HCT116 (cell line): ENCODE measurements at regions not wholly inside any gene's neighbourhood (a gene's known extent, or its start where the extent isn't known, plus 50 kb on each side); places are given as distances from the start of the nearest gene placed in this dataset.

ENCODE experiments used
- ATAC-seq: fragments of 200-7000 bp; cut with Tn5 transposase; 2 replicates; pipeline ENCODE4 v1.9.1; 2020; ENCODE audit warnings: mild to moderate bottlenecking, moderate library complexity
- BruUV-seq: library from RNA; stranded (reverse); fragments of 400-500 nt; replicated peaks from 2 replicates; lab custom pipeline; 2021; lab: Mats Ljungman, UMichigan
- CTCF ChIA-PET: fragments of 300-600 bp; sonication (Branson Sonifier 250); formaldehyde crosslinking; loops from one replicate; lab custom pipeline; 2021; ENCODE audit warnings: antibody characterized with exemption; lab: Charles Lee
- POLR2A ChIA-PET: fragments of 300-600, 350-600 bp; sonication (Branson Sonifier 250); formaldehyde crosslinking; loops from one replicate; lab custom pipeline; 2021; ENCODE audit warnings: antibody characterized with exemption; lab: Charles Lee
- RAD21 ChIA-PET, 2 experiments: fragments of 300-600 bp; sonication (Branson Sonifier 250); formaldehyde crosslinking; loops; one replicate each; lab custom pipeline; 2023; ENCODE audit warnings: low total read pairs in 2 of 2; ENCODE audit not compliant: uncharacterized antibody in 2 of 2, unreplicated experiment in 2 of 2, low non-redundant PET in 1 of 2; lab: Charles Lee
- DNase-seq: peaks from one replicate; pipeline ENCODE4 v3.0.0-alpha.2; 2010; ENCODE audit warnings: low read depth, low spot score
- H2AFZ ChIP-seq: fragments of 200-600 bp; shearing (Covaris generic), sonication (generic); 2 replicates; pipeline ENCODE4 v1.6.1; 2017; ENCODE audit warnings: low read depth, mixed run types, mixed read lengths, antibody characterized with exemption, low read length; ENCODE audit not compliant: poor library complexity, severe bottlenecking
- H3K27ac ChIP-seq: 2 replicates; pipeline ENCODE4 v1.5.1; 2012; ENCODE audit warnings: low read depth, low read length
- H3K27me3 ChIP-seq: fragments of 200-600 bp; sonication (generic); 2 replicates; pipeline ENCODE4 v1.6.1; 2016; ENCODE audit warnings: mixed run types, low read length, mixed read lengths; ENCODE audit not compliant: insufficient read depth
- H3K36me3 ChIP-seq, 2 experiments: fragments of 200-500 bp in 1 of 2; fragments of 200-600 bp in 1 of 2; sonication (Bioruptor generic) in 1 of 2; sonication (generic) in 1 of 2; 2 replicates each; pipeline versions ENCODE4 v1.5.1 to v1.6.1; 2014 to 2016; ENCODE audit warnings: low read length in 2 of 2, inconsistent platforms in 1 of 2, mixed read lengths in 1 of 2, mixed run types in 1 of 2; ENCODE audit not compliant: insufficient read depth in 2 of 2, control insufficient read depth in 1 of 2
- H3K4me1 ChIP-seq, 2 experiments: fragments of 200-600 bp in 1 of 2; sonication (generic) in 1 of 2; 2 replicates each; pipeline versions ENCODE4 v1.5.1 to v1.6.1; 2012 to 2017; ENCODE audit warnings: low read length in 2 of 2, inconsistent platforms in 1 of 2, mild to moderate bottlenecking in 1 of 2, mixed read lengths in 1 of 2, mixed run types in 1 of 2, moderate library complexity in 1 of 2; ENCODE audit not compliant: insufficient read depth in 2 of 2, control insufficient read depth in 1 of 2
- H3K4me2 ChIP-seq: fragments of 200-600 bp; sonication (generic); 2 replicates; pipeline ENCODE4 v1.6.1; 2017; ENCODE audit warnings: mixed run types, low read length, mixed read lengths
- H3K4me3 ChIP-seq, 2 experiments: fragments of 200-600 bp in 1 of 2; sonication (generic) in 1 of 2; replicated peaks in 1 of 2; 2 replicates each; pipeline ENCODE4 v1.5.1; 2011 to 2016; ENCODE audit warnings: low read length in 2 of 2, control low read depth in 1 of 2, low read depth in 1 of 2, mild to moderate bottlenecking in 1 of 2, mixed read lengths in 1 of 2, mixed run types in 1 of 2
- H3K79me2 ChIP-seq: fragments of 200-600 bp; sonication (generic); 2 replicates; pipeline ENCODE4 v1.6.1; 2017; ENCODE audit warnings: mild to moderate bottlenecking, mixed run types, low read length, moderate library complexity, mixed read lengths; ENCODE audit not compliant: insufficient read depth
- H3K9ac ChIP-seq: fragments of 200-600 bp; sonication (generic); 2 replicates; pipeline ENCODE4 v1.6.1; 2016; ENCODE audit warnings: low read length, mixed read lengths
- H3K9me2 ChIP-seq: fragments of 200-600 bp; sonication (generic), shearing (Covaris generic); 2 replicates; pipeline ENCODE4 v1.6.1; 2017; ENCODE audit warnings: mixed run types, mild to moderate bottlenecking, moderate library complexity; ENCODE audit not compliant: insufficient read depth
- H3K9me3 ChIP-seq, 2 experiments: fragments of 200-500 bp in 1 of 2; fragments of 200-600 bp in 1 of 2; sonication (Bioruptor generic) in 1 of 2; sonication (generic) in 1 of 2; 2 replicates each; pipeline ENCODE4 v1.6.1; 2014 to 2017; ENCODE audit warnings: low read length in 2 of 2, mixed read lengths in 2 of 2, inconsistent platforms in 1 of 2, low read depth in 1 of 2, mild to moderate bottlenecking in 1 of 2, mixed run types in 1 of 2, moderate library complexity in 1 of 2; ENCODE audit not compliant: control insufficient read depth in 1 of 2, insufficient read depth in 1 of 2
- H4K20me1 ChIP-seq: fragments of 200-600 bp; sonication (generic), shearing (Covaris generic); 2 replicates; pipeline ENCODE4 v1.6.1; 2017; ENCODE audit warnings: mixed run types, mild to moderate bottlenecking, moderate library complexity; ENCODE audit not compliant: insufficient read depth
- CBX3 ChIP-seq: IDR thresholded peaks from 2 replicates; pipeline ENCODE4 v1.6.1; 2012; ENCODE audit warnings: low read depth
- EGR1 ChIP-seq: IDR thresholded peaks from 2 replicates; pipeline ENCODE4 v1.6.1; 2012; ENCODE audit warnings: low read depth
- ELF1 ChIP-seq: IDR thresholded peaks from 2 replicates; pipeline ENCODE4 v1.6.1; 2012; ENCODE audit warnings: low read depth, borderline replicate concordance
- EZH2 ChIP-seq: fragments of 200-600 bp; sonication (generic); IDR thresholded peaks from 2 replicates; pipeline ENCODE4 v1.6.1; 2017; ENCODE audit warnings: antibody characterized with exemption, mixed run types
- FOSL1 ChIP-seq: IDR thresholded peaks from 2 replicates; pipeline ENCODE4 v1.6.1; 2012; ENCODE audit warnings: low read depth
- POLR2A ChIP-seq: IDR thresholded peaks from 2 replicates; pipeline ENCODE4 v1.7.0; 2011; ENCODE audit warnings: borderline replicate concordance; ENCODE audit not compliant: insufficient read depth, insufficient read length; ENCODE audit errors: extremely low read depth
- SP1 ChIP-seq: IDR thresholded peaks from 2 replicates; pipeline ENCODE4 v1.6.1; 2012; ENCODE audit warnings: low read depth
- TCF7L2 ChIP-seq: IDR thresholded peaks from 2 replicates; pipeline ENCODE4 v1.7.0; 2011; ENCODE audit warnings: borderline replicate concordance, inconsistent platforms; ENCODE audit not compliant: insufficient read depth, insufficient read length; ENCODE audit errors: extremely low read depth
- ZFX ChIP-seq: fragments of 450-650 bp; IDR thresholded peaks from 2 replicates; pipeline ENCODE4 v1.6.1; 2017
- ZNF274 ChIP-seq: fragments of 200-500 bp; sonication (Bioruptor generic); IDR thresholded peaks from 2 replicates; pipeline ENCODE4 v1.6.1; 2014; ENCODE audit warnings: mild to moderate bottlenecking, low read depth, low read length, inconsistent platforms
- intact Hi-C: fragments of 100-400 bp; cut with micrococcal nuclease; formaldehyde crosslinking; loops from 2 replicates; pipeline ENCODE4 v1.10.0; 2022
- TF ChIP-seq, protein P1 (sequence below): IDR thresholded peaks from 2 replicates; pipeline ENCODE4 v1.6.1; 2011; ENCODE audit warnings: mild to moderate bottlenecking, low read length, moderate library complexity; ENCODE audit not compliant: insufficient replicate concordance; ENCODE audit errors: extremely low read depth
- TF ChIP-seq, protein P2 (sequence below): IDR thresholded peaks from 2 replicates; pipeline ENCODE4 v1.6.1; 2012; ENCODE audit warnings: low read depth

DNA sequence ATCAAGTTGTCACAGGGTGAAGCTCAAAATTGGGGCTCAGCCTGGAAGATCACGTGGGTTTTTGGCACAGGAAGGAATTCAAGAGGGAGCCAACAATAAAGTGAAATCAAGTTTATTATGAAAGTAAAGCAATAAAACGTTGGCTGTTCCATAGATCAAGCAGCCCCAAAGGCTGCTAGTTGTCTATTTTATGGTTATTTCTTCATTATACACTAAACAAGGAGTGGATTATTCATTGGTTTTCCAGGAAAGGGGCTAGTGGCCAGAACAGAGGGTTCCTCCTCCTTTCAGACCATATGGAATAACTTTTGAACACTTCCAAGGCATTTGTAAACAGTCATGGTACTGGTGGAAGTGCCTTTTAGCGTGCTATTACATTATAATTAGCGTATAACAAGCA, 723.5 kb upstream of the ADAMTS5 start:
- Histone ChIP-seq H3K9me3 (peaks cover 0 to 43% of the 10 kb centered on the region in 2 experiments; a peak in 3 of 4 replicates), H3K79me2 (no peaks in the 10 kb centered on the region), H3K4me1 (no peaks in the 10 kb centered on the region)
- no peak for DNase-seq
- BruUV-seq, result no TSS peak
- POLR2A ChIA-PET, result no interaction called here
- TF ChIP-seq, protein P1, sequence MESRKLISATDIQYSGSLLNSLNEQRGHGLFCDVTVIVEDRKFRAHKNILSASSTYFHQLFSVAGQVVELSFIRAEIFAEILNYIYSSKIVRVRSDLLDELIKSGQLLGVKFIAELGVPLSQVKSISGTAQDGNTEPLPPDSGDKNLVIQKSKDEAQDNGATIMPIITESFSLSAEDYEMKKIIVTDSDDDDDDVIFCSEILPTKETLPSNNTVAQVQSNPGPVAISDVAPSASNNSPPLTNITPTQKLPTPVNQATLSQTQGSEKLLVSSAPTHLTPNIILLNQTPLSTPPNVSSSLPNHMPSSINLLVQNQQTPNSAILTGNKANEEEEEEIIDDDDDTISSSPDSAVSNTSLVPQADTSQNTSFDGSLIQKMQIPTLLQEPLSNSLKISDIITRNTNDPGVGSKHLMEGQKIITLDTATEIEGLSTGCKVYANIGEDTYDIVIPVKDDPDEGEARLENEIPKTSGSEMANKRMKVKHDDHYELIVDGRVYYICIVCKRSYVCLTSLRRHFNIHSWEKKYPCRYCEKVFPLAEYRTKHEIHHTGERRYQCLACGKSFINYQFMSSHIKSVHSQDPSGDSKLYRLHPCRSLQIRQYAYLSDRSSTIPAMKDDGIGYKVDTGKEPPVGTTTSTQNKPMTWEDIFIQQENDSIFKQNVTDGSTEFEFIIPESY, result no peak
- no peak for TF ChIP-seq CBX3
- no peak for TF ChIP-seq EGR1
- TF ChIP-seq, all 23 proteins: peak for 0
- Histone ChIP-seq H3K27me3 (no peaks in the 10 kb centered on the region), H3K36me3 (no peaks in the 10 kb centered on the region), H3K9me2 (no peaks in the 10 kb centered on the region), H3K4me3 (no peak overlapping the region), H4K20me1 (no peaks in the 10 kb centered on the region), H2AFZ (no peak overlapping the region), H3K4me2 (no peak overlapping the region), H3K9ac (no peak overlapping the region), H3K27ac (no peak overlapping the region)
- ChIA-PET RAD21 (no interaction called here), CTCF (no interaction called here)
- intact Hi-C loops, result no loop called here
- no peak for ATAC-seq

DNA sequence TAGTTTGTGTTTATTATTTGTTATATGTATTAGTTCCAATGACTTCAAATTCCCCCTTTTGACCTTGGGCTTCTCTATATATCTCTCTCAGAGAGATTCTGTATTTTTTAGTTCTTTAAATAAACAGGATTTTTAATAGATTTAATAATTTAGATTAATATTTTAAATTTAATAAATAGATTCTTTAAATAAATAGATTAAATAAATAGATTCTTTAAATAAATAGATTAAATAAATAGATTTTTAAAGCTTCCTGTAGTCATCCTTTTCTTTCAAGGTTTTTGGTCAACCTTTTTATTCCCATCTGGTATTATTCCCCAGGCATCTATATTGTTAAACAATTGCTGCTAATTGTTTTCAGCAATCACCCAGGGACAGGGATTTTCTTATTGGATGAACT, 721.9 kb upstream of the ADAMTS5 start:
- DNase-seq, result no peak
- Histone ChIP-seq H3K9ac (no peak overlapping the region), H3K27ac (no peak overlapping the region), H3K27me3 (no peaks in the 10 kb centered on the region), H3K79me2 (no peaks in the 10 kb centered on the region), H3K9me2 (no peaks in the 10 kb centered on the region), H3K4me2 (no peak overlapping the region), H3K4me1 (no peaks in the 10 kb centered on the region), H3K9me3 (peaks cover 3 to 43% of the 10 kb centered on the region in 2 experiments), H2AFZ (no peak overlapping the region), H3K4me3 (no peak overlapping the region), H4K20me1 (no peaks in the 10 kb centered on the region), H3K36me3 (no peaks in the 10 kb centered on the region)
- POLR2A ChIA-PET, result no interaction called here
- TF ChIP-seq ZNF274 (no peak), POLR2A (no peak), CBX3 (no peak), TCF7L2 (no peak), ZFX (no peak), SP1 (no peak), EZH2 (no peak), FOSL1 (no peak), ELF1 (no peak)
- TF ChIP-seq, protein P2, sequence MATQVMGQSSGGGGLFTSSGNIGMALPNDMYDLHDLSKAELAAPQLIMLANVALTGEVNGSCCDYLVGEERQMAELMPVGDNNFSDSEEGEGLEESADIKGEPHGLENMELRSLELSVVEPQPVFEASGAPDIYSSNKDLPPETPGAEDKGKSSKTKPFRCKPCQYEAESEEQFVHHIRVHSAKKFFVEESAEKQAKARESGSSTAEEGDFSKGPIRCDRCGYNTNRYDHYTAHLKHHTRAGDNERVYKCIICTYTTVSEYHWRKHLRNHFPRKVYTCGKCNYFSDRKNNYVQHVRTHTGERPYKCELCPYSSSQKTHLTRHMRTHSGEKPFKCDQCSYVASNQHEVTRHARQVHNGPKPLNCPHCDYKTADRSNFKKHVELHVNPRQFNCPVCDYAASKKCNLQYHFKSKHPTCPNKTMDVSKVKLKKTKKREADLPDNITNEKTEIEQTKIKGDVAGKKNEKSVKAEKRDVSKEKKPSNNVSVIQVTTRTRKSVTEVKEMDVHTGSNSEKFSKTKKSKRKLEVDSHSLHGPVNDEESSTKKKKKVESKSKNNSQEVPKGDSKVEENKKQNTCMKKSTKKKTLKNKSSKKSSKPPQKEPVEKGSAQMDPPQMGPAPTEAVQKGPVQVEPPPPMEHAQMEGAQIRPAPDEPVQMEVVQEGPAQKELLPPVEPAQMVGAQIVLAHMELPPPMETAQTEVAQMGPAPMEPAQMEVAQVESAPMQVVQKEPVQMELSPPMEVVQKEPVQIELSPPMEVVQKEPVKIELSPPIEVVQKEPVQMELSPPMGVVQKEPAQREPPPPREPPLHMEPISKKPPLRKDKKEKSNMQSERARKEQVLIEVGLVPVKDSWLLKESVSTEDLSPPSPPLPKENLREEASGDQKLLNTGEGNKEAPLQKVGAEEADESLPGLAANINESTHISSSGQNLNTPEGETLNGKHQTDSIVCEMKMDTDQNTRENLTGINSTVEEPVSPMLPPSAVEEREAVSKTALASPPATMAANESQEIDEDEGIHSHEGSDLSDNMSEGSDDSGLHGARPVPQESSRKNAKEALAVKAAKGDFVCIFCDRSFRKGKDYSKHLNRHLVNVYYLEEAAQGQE, result no peak
- RAD21 ChIA-PET, result no interaction called here
- no TSS peak for BruUV-seq
- intact Hi-C loops, result no loop called here
- ATAC-seq, result no peak
- CTCF ChIA-PET, result no interaction called here
